Uterus (tissue), 2 donors: ENCODE measurements at regions not wholly inside any gene's neighbourhood (a gene's known extent, or its start where the extent isn't known, plus 50 kb on each side); places are given as distances from the start of the nearest gene placed in this dataset.

ENCODE experiments used
- CTCF ChIP-seq, 4 experiments: fragments of 200-600 bp in 2 of 4; fragments of 450-650 bp in 2 of 4; sonication (generic) in 2 of 4; IDR thresholded peaks; one replicate each; pipeline ENCODE4 v1.5.1; 2016 to 2019; ENCODE audit warnings: antibody characterized with exemption in 4 of 4, mild to moderate bottlenecking in 2 of 4, moderate library complexity in 1 of 4
- POLR2A ChIP-seq, 2 donors: fragments of 450-650 bp; IDR thresholded peaks; one replicate each; pipeline ENCODE4 v1.6.1; 2016; ENCODE audit warnings: antibody characterized with exemption in 2 of 2, mild to moderate bottlenecking in 1 of 2, moderate library complexity in 1 of 2

GRCh38 chr3:38984110-38984509, 67.6 kb downstream of the SCN11A start:
- TF ChIP-seq CTCF (IDR thresholded peaks at IDR 0.05) (no peak), POLR2A (IDR thresholded peaks at IDR 0.05) (no peak)
